GM19035 (cell line): ENCODE measurements at regions not wholly inside any gene's neighbourhood (a gene's known extent, or its start where the extent isn't known, plus 50 kb on each side); places are given as distances from the start of the nearest gene placed in this dataset.
"Not testable (repeated sequence)": the region's sequence is repeated elsewhere in the genome, so short reads cannot be mapped to it uniquely, and the experiment has no call there.

ENCODE experiments used
- ATAC-seq: cut with Tn5 transposase; IDR thresholded peaks from one replicate; pipeline ENCODE4 v1.9.1; 2021; ENCODE audit not compliant: unreplicated experiment

GRCh38 chr6:149234051-149234962 is 83.2 kb upstream of the TAB2 start:
- no peak for ATAC-seq

- peak; percentile 83 for ATAC-seq
Observed at GRCh38 chr6:149235130-149235561, 82.4 kb upstream of the TAB2 start.

DNA sequence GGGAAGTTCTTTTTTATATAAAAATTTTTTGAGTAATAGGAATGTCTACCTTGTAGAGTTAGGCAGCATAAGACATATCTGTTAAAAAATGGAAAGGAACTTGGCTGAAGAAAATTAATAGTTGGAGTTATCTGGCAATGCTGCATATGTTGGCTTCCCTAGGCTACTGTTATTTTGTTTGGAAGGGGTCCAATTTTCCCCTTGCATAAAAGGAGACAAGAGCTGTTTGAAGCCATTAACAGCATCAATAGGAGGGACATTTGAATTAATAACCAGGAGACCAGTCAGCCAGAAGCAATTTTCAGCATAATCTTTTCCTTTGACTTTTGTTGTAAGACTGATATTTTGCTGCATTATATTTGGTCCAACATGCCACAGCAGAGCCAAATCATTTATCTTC is 80.9 kb upstream of the TAB2 start:
- ATAC-seq: no peak

DNA sequence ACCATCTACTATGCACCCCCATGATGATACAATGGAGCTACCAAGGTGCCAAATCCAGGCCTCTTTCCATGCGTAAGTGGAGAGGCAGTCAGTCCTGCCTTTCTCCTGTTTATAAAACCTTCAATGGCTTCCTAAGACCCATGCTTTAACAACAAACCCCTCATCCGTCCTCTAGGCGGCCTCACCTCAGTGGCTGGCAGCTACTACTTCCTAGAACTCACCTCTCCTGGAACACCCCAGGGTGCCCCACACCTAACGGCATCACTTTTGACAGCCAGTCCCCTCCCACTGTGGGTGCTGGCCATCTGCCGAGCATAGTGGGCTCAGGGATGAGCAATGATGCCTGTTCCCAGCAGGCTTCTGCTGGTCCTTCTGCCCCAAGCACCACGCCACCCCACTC is 80.0 kb upstream of the TAB2 start:
- ATAC-seq: no peak

DNA sequence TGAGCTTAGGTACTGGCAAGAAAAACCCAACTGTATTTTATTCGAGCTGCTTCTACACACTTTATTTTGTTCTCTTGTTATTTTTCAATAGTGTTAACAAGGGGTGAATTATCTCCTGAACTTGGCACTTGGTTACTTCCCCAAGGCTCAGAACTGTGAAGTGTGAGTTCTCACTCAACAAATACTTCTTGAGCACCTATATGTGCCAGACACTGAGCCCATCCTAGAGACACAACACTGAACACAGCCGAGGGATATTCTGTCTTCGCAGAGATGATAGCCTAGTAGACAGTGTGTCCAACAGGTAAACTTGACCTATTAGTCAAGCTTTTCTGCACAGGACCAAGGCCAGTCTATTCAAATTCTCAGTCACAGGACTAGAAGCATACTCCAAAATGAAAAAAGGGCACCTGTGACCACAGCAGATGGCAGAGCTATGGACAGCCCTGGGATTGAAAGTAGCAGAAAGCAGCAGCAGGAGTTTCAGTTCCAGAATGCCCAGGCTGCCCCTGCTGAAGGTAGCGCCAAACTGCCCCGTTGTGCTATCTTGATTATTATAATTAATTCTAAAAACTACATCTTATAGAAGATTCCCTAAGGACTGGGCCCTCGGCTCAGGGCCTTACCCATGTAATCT is 77.8 kb upstream of the TAB2 start:
- no peak for ATAC-seq

DNA sequence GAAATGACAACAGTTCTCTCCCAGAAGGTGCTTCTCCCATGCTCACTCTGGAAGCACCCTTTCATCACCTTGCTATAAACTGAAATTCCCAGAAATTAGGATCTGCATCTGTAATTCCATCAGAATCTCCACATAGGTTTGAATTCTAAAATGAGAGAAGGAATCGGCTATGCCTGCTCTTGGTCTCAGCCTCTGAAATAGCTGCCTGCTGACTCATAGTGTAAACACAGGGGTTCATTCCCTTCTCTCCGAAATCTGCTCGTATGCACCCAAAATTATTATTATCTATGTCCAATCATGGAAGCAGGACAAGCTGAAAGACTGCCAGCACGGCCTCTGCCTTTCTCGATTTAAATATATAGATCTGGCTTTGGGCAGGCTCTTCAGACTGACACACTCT is 74.6 kb upstream of the TAB2 start:
- ATAC-seq: no peak

DNA sequence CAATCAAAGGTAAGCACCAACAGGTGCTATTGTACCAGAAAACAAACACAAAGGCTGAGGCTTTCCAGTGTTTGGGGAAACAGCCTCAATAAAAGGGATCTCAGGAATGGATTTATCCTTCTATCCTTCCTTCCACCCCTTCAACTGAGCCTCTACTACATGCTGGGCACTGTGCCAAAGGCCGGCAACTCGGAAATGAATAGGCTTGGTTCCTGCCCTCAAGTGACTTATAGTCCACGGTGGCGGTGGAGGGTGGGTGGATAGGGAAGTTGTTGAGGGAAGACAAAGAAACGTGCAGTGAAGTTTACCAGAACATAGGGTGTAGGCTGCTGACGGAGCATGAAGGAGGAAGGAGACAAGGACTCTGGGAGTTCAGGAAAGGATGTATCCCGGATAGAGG is 73.4 kb upstream of the TAB2 start:
- no peak for ATAC-seq

DNA sequence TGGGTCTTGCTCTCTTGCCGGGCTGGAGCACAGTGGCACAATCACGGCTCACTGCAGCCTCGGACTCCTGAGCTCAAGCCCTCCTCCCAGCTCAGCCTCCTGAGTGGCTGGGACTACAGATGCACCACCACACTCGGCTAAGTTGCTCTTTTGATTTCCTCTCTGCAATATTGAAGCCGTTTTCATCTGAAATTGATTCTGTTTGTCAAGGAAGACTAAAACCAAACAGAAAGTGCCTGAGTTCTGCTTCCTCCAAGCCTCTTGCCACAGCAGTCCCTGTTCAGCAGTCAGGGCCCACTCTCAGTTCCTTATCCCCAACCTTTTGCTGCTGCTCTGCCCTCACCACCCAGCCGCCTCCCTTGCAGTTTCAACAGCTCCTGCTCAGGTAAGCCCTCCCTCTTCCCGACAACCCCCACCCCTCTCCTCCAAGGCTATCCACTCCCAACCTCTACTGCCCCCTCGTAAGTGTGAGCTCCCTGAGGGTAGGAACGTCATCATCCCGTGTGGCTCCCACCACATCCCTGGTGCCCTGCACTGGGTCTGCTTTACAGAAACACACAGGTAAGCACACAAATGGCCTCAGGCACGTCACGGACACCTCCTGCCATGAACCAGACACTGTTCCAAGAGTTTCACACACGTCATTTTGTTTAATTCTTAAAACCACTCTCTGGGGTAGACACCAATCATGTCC is 70.7 kb upstream of the TAB2 start:
- peak; percentile 90 for ATAC-seq

DNA sequence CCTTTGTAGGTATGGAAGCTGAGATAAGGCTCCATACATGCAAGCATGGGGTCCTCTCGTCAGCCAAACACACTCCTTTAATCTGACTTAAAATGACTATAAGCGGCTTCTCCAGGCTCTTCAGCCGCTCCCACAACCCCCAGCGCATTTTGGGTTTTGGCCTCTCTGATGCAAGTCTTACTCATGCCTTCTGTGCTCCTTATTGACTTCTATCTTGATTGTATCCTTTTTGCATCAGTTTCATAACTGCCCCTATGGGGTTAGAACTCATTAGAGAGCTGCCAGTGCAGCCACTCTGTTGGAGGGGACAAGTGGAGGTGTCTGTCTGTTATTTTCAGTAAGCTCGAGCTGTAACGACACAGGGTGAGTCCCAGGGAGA is 70.1 kb upstream of the TAB2 start:
- no peak for ATAC-seq

DNA sequence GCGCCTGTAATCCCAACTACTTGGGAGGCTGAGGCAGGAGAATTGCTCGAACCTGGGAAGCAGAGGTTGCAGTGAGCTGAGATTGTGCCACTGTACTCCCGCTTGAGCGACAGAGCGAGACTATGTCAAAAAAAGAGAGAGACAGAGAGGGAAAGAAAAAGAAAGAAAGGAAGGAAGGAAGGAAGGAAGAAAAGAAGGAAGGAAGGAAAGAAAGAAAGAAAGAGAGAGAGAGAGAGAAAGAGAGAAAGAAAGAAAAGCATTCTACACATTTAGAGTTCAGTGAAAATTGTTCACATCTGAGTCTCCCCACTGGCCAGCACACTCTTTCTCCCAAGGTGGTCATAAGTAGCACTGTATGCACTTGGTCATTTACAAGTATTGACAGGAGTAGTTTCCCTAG is 69.2 kb upstream of the TAB2 start:
- ATAC-seq: not testable (repeated sequence)

DNA sequence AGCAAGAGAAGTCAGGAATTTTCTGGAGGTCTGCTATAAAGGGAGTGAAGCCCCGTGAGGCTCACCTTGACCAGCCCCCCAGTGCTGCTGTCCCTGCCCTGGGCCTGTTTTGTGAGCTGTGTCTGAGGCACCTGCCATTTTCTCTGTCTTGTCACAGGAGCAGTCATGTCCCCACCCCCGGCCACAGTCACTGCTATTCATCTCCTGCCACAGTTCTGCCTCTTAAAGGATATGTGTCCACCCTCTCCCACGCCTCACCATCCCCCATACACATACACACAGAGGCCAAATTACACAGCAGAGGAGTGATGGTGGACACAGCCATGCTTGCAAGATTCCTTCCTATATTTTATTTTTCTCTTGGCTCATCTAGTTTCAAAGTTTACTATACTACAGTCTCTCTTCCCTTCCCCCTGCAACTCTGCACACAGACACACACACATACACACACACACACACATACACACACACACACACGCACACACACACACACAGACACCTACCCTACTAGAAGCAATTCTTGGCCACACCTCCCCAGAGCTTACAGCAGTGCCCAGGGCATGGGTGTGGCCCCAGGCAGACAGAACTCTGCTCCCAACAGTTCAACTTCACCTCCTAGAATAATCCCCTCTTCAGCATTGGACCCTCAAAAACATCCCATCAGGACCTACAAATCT is 68.7 kb upstream of the TAB2 start:
- no peak for ATAC-seq

DNA sequence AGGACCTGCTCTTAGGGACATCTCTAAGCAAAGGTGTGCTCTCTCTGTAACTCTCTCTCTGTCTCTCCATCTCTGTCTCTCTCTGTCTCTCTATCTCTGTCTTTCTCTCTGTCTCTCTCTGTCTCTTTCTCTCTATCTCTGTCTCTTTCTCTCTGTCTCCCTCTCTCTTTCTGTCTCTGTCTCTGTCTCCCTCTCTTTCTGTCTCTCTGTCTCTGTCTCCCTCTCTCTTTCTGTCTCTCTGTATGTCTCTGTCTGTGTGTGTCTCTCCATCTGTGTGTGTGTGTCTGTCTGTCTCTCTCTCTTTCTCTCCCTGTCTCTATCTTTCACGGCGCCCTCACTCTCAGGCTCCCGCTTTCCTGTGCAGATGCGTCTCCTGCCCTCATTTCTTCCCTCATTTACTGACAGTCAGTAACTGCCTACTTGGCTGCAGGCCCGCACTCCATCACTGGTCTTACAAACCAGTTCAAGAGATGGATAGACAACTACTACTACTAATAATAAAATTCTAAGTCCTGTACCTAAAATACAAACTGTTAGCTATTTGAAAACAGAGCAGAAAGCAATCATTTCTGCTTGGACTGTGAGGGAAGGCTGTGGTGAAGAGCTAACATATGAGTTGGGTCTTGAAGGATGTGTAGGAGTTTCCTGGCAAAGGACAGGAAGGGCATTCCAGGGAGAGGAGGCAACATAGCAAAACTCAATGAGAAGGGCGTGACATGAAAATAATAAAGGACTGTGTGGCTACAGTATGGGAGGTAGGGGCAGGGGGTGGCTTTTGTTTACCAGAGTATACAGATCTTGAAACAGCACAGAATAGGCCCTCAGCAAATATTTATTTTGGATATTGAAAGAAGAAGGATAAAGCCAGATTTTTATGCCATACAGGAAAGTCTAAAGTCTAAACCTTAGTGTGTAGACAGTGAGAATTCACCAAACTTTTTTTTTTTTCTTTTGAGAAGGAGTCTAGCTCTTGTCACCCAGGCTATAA is 67.8 kb upstream of the TAB2 start:
- no peak for ATAC-seq

- ATAC-seq: no peak
Observed at GRCh38 chr6:149250951-149251350, 66.6 kb upstream of the TAB2 start.

DNA sequence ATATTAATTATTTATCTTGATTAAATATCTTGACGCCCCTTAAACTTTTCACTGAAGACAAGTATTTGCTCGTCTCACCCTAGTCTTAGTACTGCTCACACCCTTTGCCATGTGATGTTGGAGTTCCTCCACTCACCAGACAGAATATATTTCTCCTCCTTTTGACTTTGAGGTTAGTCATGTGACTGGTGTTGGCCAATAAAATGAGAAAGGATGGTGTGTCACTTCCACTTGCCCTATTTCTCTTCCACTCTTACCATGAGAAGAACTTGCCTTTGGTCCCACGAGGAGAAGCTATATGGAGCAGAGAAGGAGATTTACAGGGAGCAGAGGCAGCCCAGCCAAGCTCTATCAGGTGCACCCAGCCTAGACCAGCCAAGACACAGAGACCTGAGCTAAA is 64.9 kb upstream of the TAB2 start:
- ATAC-seq: no peak

GRCh38 chr6:149254253-149254652 is 63.3 kb upstream of the TAB2 start:
- no peak for ATAC-seq

- ATAC-seq: no peak
Observed at GRCh38 chr6:149259753-149260152, 57.8 kb upstream of the TAB2 start.

DNA sequence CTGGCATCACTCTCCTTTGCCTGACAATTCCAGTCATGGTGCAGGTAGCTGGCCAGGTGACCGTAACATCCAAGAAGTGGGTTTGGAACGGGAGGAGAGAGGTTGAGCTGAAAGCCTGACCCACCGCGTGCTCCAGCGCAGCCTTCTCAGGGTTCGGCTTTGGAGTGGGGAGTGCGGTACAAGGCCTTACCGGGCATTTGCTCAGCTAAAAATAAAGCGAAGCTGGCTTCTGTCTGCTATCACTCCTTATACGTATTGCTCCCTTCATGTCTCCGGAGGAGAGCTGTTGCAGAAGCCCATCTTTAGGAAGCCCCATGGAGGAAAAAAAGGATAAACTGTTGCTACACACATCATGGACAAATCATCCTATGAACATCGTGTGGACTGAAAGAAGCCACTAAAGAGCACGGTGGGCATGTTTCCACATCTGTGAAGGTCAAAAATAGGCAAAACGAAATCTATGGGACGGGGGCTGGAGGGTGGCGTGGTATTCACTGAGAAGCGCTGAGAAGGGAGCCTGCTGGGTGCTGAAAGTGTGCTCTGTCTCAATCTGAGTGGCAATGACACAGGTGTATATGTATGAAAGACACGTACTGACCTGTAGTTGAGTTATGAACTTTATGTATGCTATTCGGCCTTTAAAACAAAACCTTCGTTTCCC is 57.2 kb upstream of the TAB2 start:
- ATAC-seq: no peak

DNA sequence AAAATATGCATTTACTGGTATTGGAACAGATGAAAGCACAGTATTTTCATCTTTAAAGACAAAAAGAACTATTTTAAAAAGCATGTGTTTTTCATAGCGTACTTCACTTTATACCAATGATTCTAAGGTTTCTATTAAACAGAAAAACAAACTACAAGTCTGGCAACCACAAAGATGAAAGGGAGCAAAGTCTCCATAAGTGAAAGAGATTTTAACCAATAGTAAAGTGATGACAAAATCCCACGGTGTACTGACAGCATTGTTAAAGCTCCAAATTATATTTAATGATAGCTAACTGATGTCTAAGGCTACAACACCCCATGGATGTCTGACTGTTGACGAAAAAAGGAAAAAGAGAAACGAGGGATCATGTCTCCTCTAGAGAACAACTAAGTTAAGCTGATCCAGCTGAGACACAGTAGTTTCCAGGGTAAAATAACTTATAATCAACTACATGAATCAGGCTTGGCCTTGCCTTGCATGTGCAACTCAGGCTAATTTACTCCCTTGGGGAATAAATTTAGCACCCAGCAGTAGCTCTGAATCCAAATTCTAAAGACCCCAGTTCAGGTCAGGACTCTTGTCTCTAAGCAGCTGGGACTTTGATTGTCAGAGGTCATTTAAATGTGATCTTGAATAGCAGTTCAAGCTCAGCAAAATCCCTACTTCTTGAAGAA is 56.0 kb upstream of the TAB2 start:
- ATAC-seq: no peak

DNA sequence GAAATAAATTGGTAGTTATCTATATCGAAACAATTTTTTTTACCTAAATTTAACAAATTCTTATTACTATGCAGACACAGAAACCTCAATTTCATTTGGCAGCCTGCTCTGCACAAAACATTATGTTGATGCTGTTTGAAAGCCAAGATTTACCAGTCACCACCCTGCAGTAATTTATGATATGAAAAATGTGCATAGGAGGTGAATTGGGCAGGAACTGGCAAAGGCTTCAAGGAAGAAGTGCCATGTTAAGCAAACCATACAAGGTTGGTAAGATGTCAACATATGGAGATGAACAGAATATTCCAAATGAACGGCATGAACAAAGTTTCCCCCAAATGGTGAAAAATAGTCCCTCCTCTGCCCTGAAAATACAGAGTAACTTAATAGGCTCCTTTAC is 54.2 kb upstream of the TAB2 start:
- no peak for ATAC-seq
